Nephron (organoid): ENCODE measurements at regions not wholly inside any gene's neighbourhood (a gene's known extent, or its start where the extent isn't known, plus 50 kb on each side); places are given as distances from the start of the nearest gene placed in this dataset.
"Not testable (repeated sequence)": the region's sequence is repeated elsewhere in the genome, so short reads cannot be mapped to it uniquely, and the experiment has no call there.

Experiments used
- H3K27ac Mint-ChIP-seq, 3 experiments: 2 replicates each; pipeline ENCODE4 v1.8.0; 2020; ENCODE audit warnings: mixed read lengths in 3 of 3, mild to moderate bottlenecking in 2 of 3, moderate library complexity in 1 of 3
- H3K27me3 Mint-ChIP-seq: 2 replicates; pipeline ENCODE4 v1.8.0; 2021; ENCODE audit warnings: low read depth, mild to moderate bottlenecking, moderate library complexity, mixed read lengths
- H3K36me3 Mint-ChIP-seq: 2 replicates; pipeline ENCODE4 v1.8.0; 2020; ENCODE audit warnings: low read depth, mixed read lengths
- H3K4me1 Mint-ChIP-seq: 2 replicates; pipeline ENCODE4 v1.8.0; 2020; ENCODE audit warnings: mixed read lengths
- H3K4me3 Mint-ChIP-seq, 3 experiments: 2 replicates each; pipeline ENCODE4 v1.8.0; 2020; ENCODE audit warnings: mild to moderate bottlenecking in 3 of 3, mixed read lengths in 3 of 3, moderate library complexity in 2 of 3
- H3K9me3 Mint-ChIP-seq: 2 replicates; pipeline ENCODE4 v1.8.0; 2020; ENCODE audit warnings: mixed read lengths
- CTCF ChIP-seq, 3 experiments: fragments of 200-600 bp; sonication (generic); IDR thresholded peaks; one replicate each; pipeline ENCODE4 v1.5.0; 2021; ENCODE audit warnings: antibody characterized with exemption in 3 of 3; ENCODE audit not compliant: unreplicated experiment in 3 of 3

- no peak overlapping the region for H3K27ac Mint-ChIP-seq
- H3K36me3 Mint-ChIP-seq = no peaks in the 10 kb centered on the region
- H3K4me1 Mint-ChIP-seq = peaks cover 14% of the 10 kb centered on the region
- TF ChIP-seq CTCF (IDR thresholded peaks at IDR 0.05; ENCODE audit: unreplicated experiment in 3 of 3) = no peak
- peaks cover 8% of the 10 kb centered on the region for H3K9me3 Mint-ChIP-seq
- peaks cover 25% of the 10 kb centered on the region for H3K27me3 Mint-ChIP-seq
- no peak overlapping the region for H3K4me3 Mint-ChIP-seq
Measured at GRCh38 chr6:44742828-44743372, 355.4 kb downstream of the CDC5L start.

- not testable (repeated sequence) for H3K27me3 Mint-ChIP-seq, H3K4me1 Mint-ChIP-seq, H3K27ac Mint-ChIP-seq, H3K4me3 Mint-ChIP-seq, H3K36me3 Mint-ChIP-seq
- H3K9me3 Mint-ChIP-seq = peaks cover 39% of the 10 kb centered on the region
Measured at GRCh38 chr6:44760116-44760515, 372.6 kb downstream of the CDC5L start.

- H3K36me3 Mint-ChIP-seq = peaks cover 6% of the 10 kb centered on the region
- no peaks in the 10 kb centered on the region for H3K4me1 Mint-ChIP-seq
- peaks cover 6% of the 10 kb centered on the region for H3K27me3 Mint-ChIP-seq
- TF ChIP-seq CTCF (IDR thresholded peaks at IDR 0.05; ENCODE audit: unreplicated experiment in 3 of 3) = no peak
- no peak overlapping the region for H3K4me3 Mint-ChIP-seq
- H3K27ac Mint-ChIP-seq = no peak overlapping the region
- H3K9me3 Mint-ChIP-seq = peaks cover 40% of the 10 kb centered on the region
Measured at GRCh38 chr6:44761046-44761445, 373.5 kb downstream of the CDC5L start.

DNA sequence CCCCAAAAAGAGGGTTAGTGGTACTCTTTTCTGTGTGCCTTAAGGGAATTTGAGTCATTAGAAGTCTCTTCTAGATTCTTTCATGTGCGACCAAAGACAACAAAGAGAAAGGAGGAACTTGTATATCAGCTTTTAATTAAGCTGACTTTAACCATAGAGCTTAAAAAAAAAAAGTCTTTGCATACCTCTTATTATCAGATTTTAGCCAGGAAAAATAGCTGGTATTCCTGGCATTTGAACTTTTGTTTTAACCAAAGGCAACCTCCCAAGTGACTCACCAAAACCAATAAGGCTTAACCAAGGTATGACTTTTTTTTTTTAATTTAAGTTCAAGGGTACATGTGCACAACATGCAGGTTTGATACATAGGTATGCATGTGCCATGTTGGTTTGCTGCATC lies 375.0 kb downstream of the CDC5L start:
- Mint-ChIP-seq H3K4me3 (no peak overlapping the region), H3K4me1 (peaks cover 10% of the 10 kb centered on the region), H3K27me3 (peaks cover 6% of the 10 kb centered on the region), H3K27ac (no peak overlapping the region), H3K36me3 (peaks cover 6% of the 10 kb centered on the region), H3K9me3 (peaks cover 40% of the 10 kb centered on the region)
- no peak for TF ChIP-seq CTCF (IDR thresholded peaks at IDR 0.05; ENCODE audit: unreplicated experiment in 3 of 3)

DNA sequence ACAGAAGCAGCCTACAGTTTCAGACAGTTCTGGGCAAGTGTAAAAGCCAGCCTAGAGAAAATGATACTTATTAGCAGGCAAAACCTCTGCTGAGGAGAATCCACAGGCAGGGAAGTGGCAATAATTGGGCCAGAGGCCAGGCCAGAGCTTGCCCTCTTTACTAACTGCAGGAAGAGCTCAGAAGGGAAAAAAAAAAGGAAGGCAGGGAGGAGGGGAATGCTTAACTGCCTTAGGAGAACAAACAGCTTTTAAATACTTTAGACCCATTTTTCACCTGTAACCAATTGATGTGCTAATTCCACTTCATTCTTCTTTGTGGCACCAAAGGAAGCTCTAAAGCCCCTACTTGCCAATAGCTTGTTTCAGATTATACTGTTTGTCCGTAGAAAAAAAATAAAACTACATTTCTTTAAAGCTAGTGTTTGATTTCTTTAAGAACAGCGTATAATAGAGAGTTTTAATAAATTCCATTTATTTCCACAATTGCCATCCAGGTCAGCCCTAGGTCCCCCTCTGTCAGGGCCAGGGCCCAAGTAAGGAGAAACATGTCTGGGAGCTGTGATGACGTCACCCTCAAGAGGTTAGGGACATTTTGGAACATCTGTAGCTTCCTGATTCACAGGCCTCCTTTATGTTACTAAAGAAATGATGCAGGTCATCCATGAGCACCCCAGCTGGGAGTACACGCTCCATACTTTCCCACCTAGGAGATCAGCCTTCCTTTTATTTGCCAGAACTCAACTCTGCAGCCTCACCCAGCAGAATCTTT lies 384.3 kb downstream of the CDC5L start:
- peaks cover 12% of the 10 kb centered on the region for H3K27me3 Mint-ChIP-seq
- peaks cover 17% of the 10 kb centered on the region for H3K9me3 Mint-ChIP-seq
- no peak overlapping the region for H3K4me3 Mint-ChIP-seq
- no peaks in the 10 kb centered on the region for H3K36me3 Mint-ChIP-seq
- H3K4me1 Mint-ChIP-seq = peaks cover 16% of the 10 kb centered on the region
- no peak overlapping the region for H3K27ac Mint-ChIP-seq
- TF ChIP-seq CTCF (IDR thresholded peaks at IDR 0.05; ENCODE audit: unreplicated experiment in 3 of 3) = no peak

GRCh38 chr6:44772838-44773237 lies 385.3 kb downstream of the CDC5L start:
- peaks cover 17% of the 10 kb centered on the region for H3K9me3 Mint-ChIP-seq
- H3K27me3 Mint-ChIP-seq = peaks cover 12% of the 10 kb centered on the region
- no peak overlapping the region for H3K4me3 Mint-ChIP-seq
- H3K36me3 Mint-ChIP-seq = no peaks in the 10 kb centered on the region
- TF ChIP-seq CTCF (IDR thresholded peaks at IDR 0.05; ENCODE audit: unreplicated experiment in 3 of 3) = no peak
- H3K4me1 Mint-ChIP-seq = peaks cover 10% of the 10 kb centered on the region
- H3K27ac Mint-ChIP-seq = no peak overlapping the region
